22Rv1 (cell line): ENCODE measurements at regions not wholly inside any gene's neighbourhood (a gene's known extent, or its start where the extent isn't known, plus 50 kb on each side); places are given as distances from the start of the nearest gene placed in this dataset.

Experiments used
- CTCF ChIP-seq: fragments of 450-650 bp; IDR thresholded peaks from 2 replicates; pipeline ENCODE4 v1.5.1; 2017; ENCODE audit warnings: mild to moderate bottlenecking
- ZFX ChIP-seq: fragments of 450-650 bp; IDR thresholded peaks from 2 replicates; pipeline ENCODE4 v1.6.1; 2017; ENCODE audit warnings: antibody characterized with exemption, borderline replicate concordance

GRCh38 chr9:97770808-97771372 lies 73.8 kb upstream of the XPA start:
- no peak for TF ChIP-seq CTCF
- TF ChIP-seq ZFX: no peak
